ENCODE measurements at regions not wholly inside any gene's neighbourhood (a gene's known extent, or its start where the extent isn't known, plus 50 kb on each side); places are given as distances from the start of the nearest gene placed in this dataset.

- TF ChIP-seq CEBPB (IDR thresholded peaks at IDR 0.05; ENCODE audit: low read depth, low read length) (no peak), GTF2F1 (IDR thresholded peaks at IDR 0.05; ENCODE audit: borderline replicate concordance, low read depth, low read length) (no peak), SIN3A (conservative IDR thresholded peaks at IDR 0.05 in 1 of 2, IDR thresholded peaks at IDR 0.05 in 1 of 2; ENCODE audit: low read depth in 1 of 2, low read length in 2 of 2) (no peak)
Measured at GRCh38 chr9:7338586-7339281, 460.8 kb downstream of the DMAC1 start (continued).

Data from H1 (cell line).